IMR-90 (cell line): ENCODE measurements at regions not wholly inside any gene's neighbourhood (a gene's known extent, or its start where the extent isn't known, plus 50 kb on each side); places are given as distances from the start of the nearest gene placed in this dataset.

ENCODE experiments used
- ATAC-seq: fragments of 200-7000 bp; cut with Tn5 transposase; 2 replicates; pipeline ENCODE4 v1.9.1; 2020; ENCODE audit warnings: low read depth, mild to moderate bottlenecking, moderate library complexity
- BruUV-seq: library from RNA; stranded (reverse); fragments of 400-500 nt; replicated peaks from 2 replicates; lab custom pipeline; 2021; lab: Mats Ljungman, UMichigan
- CTCF ChIA-PET: fragments of 300-600 bp; formaldehyde crosslinking; extraction: SDS; loops from one replicate; lab custom pipeline; 2021; ENCODE audit warnings: antibody characterized with exemption; lab: Yijun Ruan, JAX
- POLR2A ChIA-PET: fragments of 300-600 bp; sonication (Branson Sonifier 250); formaldehyde crosslinking; loops from one replicate; lab custom pipeline; 2022; ENCODE audit warnings: antibody characterized with exemption; ENCODE audit not compliant: unreplicated experiment; lab: Charles Lee
- DNase-seq: peaks from one replicate; pipeline ENCODE4 v3.0.0; 2013
- H2AFZ ChIP-seq: replicated peaks from 2 replicates; pipeline ENCODE3; 2013; ENCODE audit warnings: low read length, mild to moderate bottlenecking; ENCODE audit not compliant: poor library complexity
- H2AK5ac ChIP-seq: 2 replicates; pipeline ENCODE4 v1.6.1; 2013; ENCODE audit warnings: low read depth, low read length, inconsistent platforms
- H2AK9ac ChIP-seq: replicated peaks from 2 replicates; pipeline ENCODE3; 2013; ENCODE audit warnings: mild to moderate bottlenecking, low read depth, low read length, moderate library complexity; ENCODE audit not compliant: poor library complexity
- H2BK120ac ChIP-seq: 2 replicates; pipeline ENCODE4 v1.6.1; 2013; ENCODE audit warnings: low read depth, low read length, inconsistent platforms
- H2BK15ac ChIP-seq: 3 replicates; pipeline ENCODE4 v1.6.1; 2013; ENCODE audit warnings: low read depth, low read length, inconsistent platforms
- H2BK20ac ChIP-seq: 2 replicates; pipeline ENCODE4 v1.6.1; 2013; ENCODE audit warnings: low read depth, mild to moderate bottlenecking, inconsistent platforms, low read length, moderate library complexity
- H2BK5ac ChIP-seq: 2 replicates; pipeline ENCODE4 v1.6.1; 2013; ENCODE audit warnings: mild to moderate bottlenecking, low read depth, low read length, inconsistent platforms; ENCODE audit not compliant: poor library complexity, severe bottlenecking
- H3K14ac ChIP-seq: replicated peaks from 2 replicates; pipeline ENCODE4 v1.6.1; 2013; ENCODE audit warnings: low read depth, low read length, inconsistent platforms
- H3K18ac ChIP-seq: 2 replicates; pipeline ENCODE4 v1.6.1; 2013; ENCODE audit warnings: low read depth, low read length, control low read depth
- H3K23ac ChIP-seq: 2 replicates; pipeline ENCODE4 v1.6.1; 2013; ENCODE audit warnings: low read depth, low read length, inconsistent platforms
- H3K27ac ChIP-seq: 2 replicates; pipeline ENCODE4 v1.5.1; 2013; ENCODE audit warnings: mild to moderate bottlenecking, control low read depth, low read length; ENCODE audit not compliant: insufficient read depth
- H3K27me3 ChIP-seq: 2 replicates; pipeline ENCODE4 v1.6.1; 2013; ENCODE audit warnings: low read length; ENCODE audit not compliant: control insufficient read depth, insufficient read depth
- H3K36me3 ChIP-seq: 2 replicates; pipeline ENCODE4 v1.6.1; 2013; ENCODE audit warnings: low read length, mixed read lengths; ENCODE audit not compliant: control insufficient read depth, insufficient read depth
- H3K4ac ChIP-seq: 2 replicates; pipeline ENCODE4 v1.6.1; 2013; ENCODE audit warnings: low read depth, low read length, inconsistent platforms
- H3K4me1 ChIP-seq: 2 replicates; pipeline ENCODE4 v1.6.1; 2013; ENCODE audit warnings: low read length, mixed read lengths; ENCODE audit not compliant: control insufficient read depth, insufficient read depth
- H3K4me2 ChIP-seq: 2 replicates; pipeline ENCODE4 v1.6.1; 2013; ENCODE audit warnings: low read depth, mild to moderate bottlenecking, control low read depth, low read length, moderate library complexity
- H3K4me3 ChIP-seq: 2 replicates; pipeline ENCODE4 v1.5.1; 2013; ENCODE audit warnings: low read depth, mild to moderate bottlenecking, control low read depth, low read length, moderate library complexity; ENCODE audit not compliant: insufficient read depth
- H3K56ac ChIP-seq: 2 replicates; pipeline ENCODE4 v1.6.1; 2013; ENCODE audit warnings: low read length, inconsistent platforms; ENCODE audit not compliant: insufficient read depth; ENCODE audit errors: extremely low read depth
- H3K79me1 ChIP-seq, 2 experiments: 2 replicates each; pipeline ENCODE4 v1.6.1; 2013; ENCODE audit warnings: low read length in 2 of 2, inconsistent platforms in 1 of 2, low read depth in 1 of 2
- H3K9ac ChIP-seq: 2 replicates; pipeline ENCODE4 v1.6.1; 2013; ENCODE audit warnings: low read depth, low read length, control low read depth
- H3K9me1 ChIP-seq: 2 replicates; pipeline ENCODE4 v1.6.1; 2013; ENCODE audit warnings: low read length, inconsistent platforms; ENCODE audit not compliant: insufficient read depth
- H3K9me3 ChIP-seq: 2 replicates; pipeline ENCODE4 v1.6.1; 2013; ENCODE audit warnings: low read length; ENCODE audit not compliant: control insufficient read depth, insufficient read depth
- H4K20me1 ChIP-seq: 2 replicates; pipeline ENCODE4 v1.6.1; 2013; ENCODE audit warnings: low read length, inconsistent platforms; ENCODE audit not compliant: insufficient read depth
- H4K5ac ChIP-seq: 2 replicates; pipeline ENCODE4 v1.6.1; 2013; ENCODE audit warnings: mild to moderate bottlenecking, low read depth, low read length, control low read depth
- H4K8ac ChIP-seq, 2 experiments: 2 replicates each; pipeline ENCODE4 v1.6.1; 2013; ENCODE audit warnings: low read depth in 2 of 2, low read length in 2 of 2, control low read depth in 1 of 2, inconsistent platforms in 1 of 2
- H4K91ac ChIP-seq: 2 replicates; pipeline ENCODE4 v1.6.1; 2013; ENCODE audit warnings: low read depth, low read length, inconsistent platforms; ENCODE audit not compliant: insufficient read depth
- BHLHE40 ChIP-seq: fragments of 150-350 bp; IDR thresholded peaks from 2 replicates; pipeline ENCODE4 v1.6.1; 2016; ENCODE audit warnings: mild to moderate bottlenecking, low read depth, low read length
- CEBPB ChIP-seq: IDR thresholded peaks from 2 replicates; pipeline ENCODE4 v1.6.1; 2012; ENCODE audit warnings: low read depth, low read length, improper control_type of control experiment
- CHD1 ChIP-seq: IDR thresholded peaks from 2 replicates; pipeline ENCODE4 v1.6.1; 2012; ENCODE audit warnings: low read depth, low read length, improper control_type of control experiment
- FOS ChIP-seq: fragments of 150-350 bp; IDR thresholded peaks from 2 replicates; pipeline ENCODE4 v1.6.1; 2016; ENCODE audit warnings: low read depth, low read length
- MAFK ChIP-seq: IDR thresholded peaks from 2 replicates; pipeline ENCODE4 v1.6.1; 2012; ENCODE audit warnings: low read depth, low read length, improper control_type of control experiment
- MAZ ChIP-seq: IDR thresholded peaks from 2 replicates; pipeline ENCODE4 v1.6.1; 2012; ENCODE audit warnings: low read depth, mild to moderate bottlenecking, low read length, improper control_type of control experiment, moderate library complexity, borderline replicate concordance
- MXI1 ChIP-seq: IDR thresholded peaks from 2 replicates; pipeline ENCODE4 v1.6.1; 2012; ENCODE audit warnings: low read depth, mild to moderate bottlenecking, low read length, moderate library complexity, borderline replicate concordance
- NFE2L2 ChIP-seq: fragments of 150-350 bp; IDR thresholded peaks from 2 replicates; pipeline ENCODE4 v1.6.1; 2016; ENCODE audit warnings: low read depth, mild to moderate bottlenecking, low read length
- POLR2A ChIP-seq: IDR thresholded peaks from 2 replicates; pipeline ENCODE4 v1.6.1; 2012; ENCODE audit warnings: mild to moderate bottlenecking, low read depth, low read length
- RAD21 ChIP-seq: IDR thresholded peaks from 2 replicates; pipeline ENCODE4 v1.6.1; 2012; ENCODE audit warnings: low read length, improper control_type of control experiment
- RCOR1 ChIP-seq: IDR thresholded peaks from 2 replicates; pipeline ENCODE4 v1.6.1; 2012; ENCODE audit warnings: mild to moderate bottlenecking, low read length, improper control_type of control experiment; ENCODE audit not compliant: insufficient replicate concordance
- RFX5 ChIP-seq: IDR thresholded peaks from 2 replicates; pipeline ENCODE4 v1.8.0; 2012; ENCODE audit warnings: low read depth, mild to moderate bottlenecking, low read length, moderate library complexity
- SMC3 ChIP-seq: fragments of 150-350 bp; IDR thresholded peaks from 2 replicates; pipeline ENCODE4 v1.6.1; 2016; ENCODE audit warnings: low read depth, mild to moderate bottlenecking, antibody characterized with exemption, low read length, moderate library complexity
- WGBS, 2 experiments: methylation state at CpG; one replicate each; pipeline versions ENCODE4 v1.1.5 to v1.1.7; 2013; ENCODE audit warnings: missing lambda C conversion rate in 2 of 2; ENCODE audit not compliant: insufficient read length in 1 of 2; ENCODE audit errors: extremely low coverage in 2 of 2; 5-methylcytosine and 5-hydroxymethylcytosine counted together
- dilution Hi-C: fragments of 300-500 bp; cut with HindIII; formaldehyde crosslinking; loops from one replicate; pipeline ENCODE4 v1.14.3; 2018; ENCODE audit warnings: low sequenced_read_pairs; ENCODE audit not compliant: unreplicated experiment
- in situ Hi-C: fragments of 300-500 bp; cut with MboI; formaldehyde crosslinking; loops from 3 replicates; pipeline ENCODE4 v1.14.3; 2019; ENCODE audit warnings: low sequenced_read_pairs, inconsistent platforms, mixed read lengths
- intact Hi-C: fragments of 100-400 bp; cut with micrococcal nuclease; formaldehyde crosslinking; loops from 2 replicates; pipeline ENCODE4 v1.10.0; 2022
- TF ChIP-seq, protein P1 (sequence below): fragments of 150-350 bp; IDR thresholded peaks from 2 replicates; pipeline ENCODE4 v1.6.1; 2016; ENCODE audit warnings: low read depth, mild to moderate bottlenecking, low read length, moderate library complexity, borderline replicate concordance
- TF ChIP-seq, protein P2 (sequence below): conservative IDR thresholded peaks from 2 replicates; pipeline ENCODE4 v1.5.1; 2012; ENCODE audit warnings: mild to moderate bottlenecking, low read depth, low read length, improper control_type of control experiment
- TF ChIP-seq, protein P3 (sequence below): fragments of 150-350 bp; IDR thresholded peaks from 2 replicates; pipeline ENCODE4 v1.6.1; 2017; ENCODE audit warnings: mild to moderate bottlenecking, antibody characterized with exemption, low read length, low read depth

DNA sequence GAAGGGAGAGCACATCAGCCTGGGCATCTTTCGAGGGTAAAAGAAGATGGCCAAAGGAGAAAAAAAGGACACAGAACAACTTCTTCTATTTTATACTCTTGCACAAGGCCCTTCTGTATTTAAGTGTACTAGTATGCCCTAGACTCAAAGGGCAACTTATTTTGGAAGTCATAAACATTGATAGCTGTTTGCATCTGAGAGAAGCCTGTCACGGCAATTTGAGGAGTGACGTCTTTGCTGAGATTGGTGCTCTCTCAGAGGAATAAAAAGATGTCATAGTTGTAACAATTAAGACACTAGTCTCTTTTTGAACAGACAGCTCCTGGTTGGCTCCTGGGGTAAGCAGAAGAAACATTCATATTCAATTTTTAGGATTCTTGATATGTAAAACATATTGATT is 260.4 kb upstream of the TTC14 start:
- Histone ChIP-seq H3K14ac (no peak overlapping the region), H3K56ac (no peak overlapping the region), H3K4me1 (no peaks in the 10 kb centered on the region), H3K4me3 (no peak overlapping the region), H3K9me1 (no peaks in the 10 kb centered on the region), H3K4me2 (no peak overlapping the region), H2BK15ac (no peak overlapping the region), H3K27ac (no peak overlapping the region), H3K4ac (no peak overlapping the region), H2BK120ac (no peak overlapping the region), H4K5ac (no peak overlapping the region), H2AK5ac (no peak overlapping the region), H2AK9ac (no peak overlapping the region), H4K20me1 (no peaks in the 10 kb centered on the region), H2BK20ac (no peak overlapping the region), H3K79me1 (no peaks in the 10 kb centered on the region), H3K9me3 (no peaks in the 10 kb centered on the region), H2BK5ac (no peak overlapping the region), H2AFZ (no peak overlapping the region), H3K23ac (no peak overlapping the region), H3K18ac (no peak overlapping the region), H3K27me3 (no peaks in the 10 kb centered on the region), H4K91ac (no peak overlapping the region), H4K8ac (no peak overlapping the region), H3K9ac (no peak overlapping the region), H3K36me3 (no peaks in the 10 kb centered on the region)
- no TSS peak for BruUV-seq
- ChIA-PET CTCF (no interaction called here), POLR2A (no interaction called here)
- ATAC-seq: no peak
- intact Hi-C loops: no loop called here
- DNase-seq: no peak
- WGBS, 2 experiments: no CpG with 5 or more reads among the region's 3 CpGs
- in situ Hi-C loops: no loop called here
- dilution Hi-C loops: no loop called here
- no peak for TF ChIP-seq POLR2A
- TF ChIP-seq MXI1: no peak
- no peak for TF ChIP-seq RCOR1
- TF ChIP-seq RFX5: no peak
- TF ChIP-seq MAZ: no peak
- no peak for TF ChIP-seq FOS
- TF ChIP-seq, protein P1, sequence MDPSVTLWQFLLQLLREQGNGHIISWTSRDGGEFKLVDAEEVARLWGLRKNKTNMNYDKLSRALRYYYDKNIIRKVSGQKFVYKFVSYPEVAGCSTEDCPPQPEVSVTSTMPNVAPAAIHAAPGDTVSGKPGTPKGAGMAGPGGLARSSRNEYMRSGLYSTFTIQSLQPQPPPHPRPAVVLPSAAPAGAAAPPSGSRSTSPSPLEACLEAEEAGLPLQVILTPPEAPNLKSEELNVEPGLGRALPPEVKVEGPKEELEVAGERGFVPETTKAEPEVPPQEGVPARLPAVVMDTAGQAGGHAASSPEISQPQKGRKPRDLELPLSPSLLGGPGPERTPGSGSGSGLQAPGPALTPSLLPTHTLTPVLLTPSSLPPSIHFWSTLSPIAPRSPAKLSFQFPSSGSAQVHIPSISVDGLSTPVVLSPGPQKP: no peak
- no peak for TF ChIP-seq CEBPB
- no peak for TF ChIP-seq RAD21
- no peak for TF ChIP-seq MAFK
- no peak for TF ChIP-seq SMC3
- TF ChIP-seq, protein P2, sequence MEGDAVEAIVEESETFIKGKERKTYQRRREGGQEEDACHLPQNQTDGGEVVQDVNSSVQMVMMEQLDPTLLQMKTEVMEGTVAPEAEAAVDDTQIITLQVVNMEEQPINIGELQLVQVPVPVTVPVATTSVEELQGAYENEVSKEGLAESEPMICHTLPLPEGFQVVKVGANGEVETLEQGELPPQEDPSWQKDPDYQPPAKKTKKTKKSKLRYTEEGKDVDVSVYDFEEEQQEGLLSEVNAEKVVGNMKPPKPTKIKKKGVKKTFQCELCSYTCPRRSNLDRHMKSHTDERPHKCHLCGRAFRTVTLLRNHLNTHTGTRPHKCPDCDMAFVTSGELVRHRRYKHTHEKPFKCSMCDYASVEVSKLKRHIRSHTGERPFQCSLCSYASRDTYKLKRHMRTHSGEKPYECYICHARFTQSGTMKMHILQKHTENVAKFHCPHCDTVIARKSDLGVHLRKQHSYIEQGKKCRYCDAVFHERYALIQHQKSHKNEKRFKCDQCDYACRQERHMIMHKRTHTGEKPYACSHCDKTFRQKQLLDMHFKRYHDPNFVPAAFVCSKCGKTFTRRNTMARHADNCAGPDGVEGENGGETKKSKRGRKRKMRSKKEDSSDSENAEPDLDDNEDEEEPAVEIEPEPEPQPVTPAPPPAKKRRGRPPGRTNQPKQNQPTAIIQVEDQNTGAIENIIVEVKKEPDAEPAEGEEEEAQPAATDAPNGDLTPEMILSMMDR: no peak
- TF ChIP-seq NFE2L2: no peak
- TF ChIP-seq BHLHE40: no peak
- TF ChIP-seq CHD1: no peak
- TF ChIP-seq, protein P3, sequence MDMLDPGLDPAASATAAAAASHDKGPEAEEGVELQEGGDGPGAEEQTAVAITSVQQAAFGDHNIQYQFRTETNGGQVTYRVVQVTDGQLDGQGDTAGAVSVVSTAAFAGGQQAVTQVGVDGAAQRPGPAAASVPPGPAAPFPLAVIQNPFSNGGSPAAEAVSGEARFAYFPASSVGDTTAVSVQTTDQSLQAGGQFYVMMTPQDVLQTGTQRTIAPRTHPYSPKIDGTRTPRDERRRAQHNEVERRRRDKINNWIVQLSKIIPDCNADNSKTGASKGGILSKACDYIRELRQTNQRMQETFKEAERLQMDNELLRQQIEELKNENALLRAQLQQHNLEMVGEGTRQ: no peak
